Glomerular visceral epithelial cell (primary cell): ENCODE measurements at regions not wholly inside any gene's neighbourhood (a gene's known extent, or its start where the extent isn't known, plus 50 kb on each side); places are given as distances from the start of the nearest gene placed in this dataset.

Experiments
- DNase-seq: peaks from one replicate; pipeline ENCODE4 v3.0.0-alpha.2; 2016; ENCODE audit errors: extremely low spot score

- DNase-seq, result no peak
Observed at GRCh38 chr17:36816214-36816906, 120.9 kb upstream of the LHX1 start.

- no peak for DNase-seq
Observed at GRCh38 chr17:36816907-36817288, 120.4 kb upstream of the LHX1 start.

- DNase-seq, result no peak
Observed at GRCh38 chr17:36817483-36818048, 119.7 kb upstream of the LHX1 start.

- DNase-seq, result no peak
Observed at GRCh38 chr17:36818134-36818825, 119.0 kb upstream of the LHX1 start.

- no peak for DNase-seq
Observed at GRCh38 chr17:36823850-36824677, 113.2 kb upstream of the LHX1 start.

- DNase-seq, result no peak
Observed at GRCh38 chr17:36824678-36825101, 112.6 kb upstream of the LHX1 start.

- DNase-seq, result no peak
Observed at GRCh38 chr17:36825113-36825512, 112.2 kb upstream of the LHX1 start.

GRCh38 chr17:36825521-36825920 is 111.8 kb upstream of the LHX1 start:
- no peak for DNase-seq

- DNase-seq, result no peak
Observed at GRCh38 chr17:36825951-36826350, 111.3 kb upstream of the LHX1 start.

GRCh38 chr17:36827081-36827480 is 110.2 kb upstream of the LHX1 start:
- DNase-seq, result no peak

- no peak for DNase-seq
Observed at GRCh38 chr17:36829676-36830075, 107.6 kb upstream of the LHX1 start.

- DNase-seq, result no peak
Observed at GRCh38 chr17:36833279-36833678, 104.0 kb upstream of the LHX1 start.

GRCh38 chr17:36835036-36835435 is 102.2 kb upstream of the LHX1 start:
- DNase-seq, result no peak

GRCh38 chr17:36837195-36837938 is 99.9 kb upstream of the LHX1 start:
- no peak for DNase-seq

GRCh38 chr17:36837939-36838272 is 99.4 kb upstream of the LHX1 start:
- DNase-seq, result no peak

GRCh38 chr17:36839256-36839655 is 98.0 kb upstream of the LHX1 start:
- DNase-seq, result no peak

- no peak for DNase-seq
Observed at GRCh38 chr17:36840796-36841195, 96.5 kb upstream of the LHX1 start.

- DNase-seq, result no peak
Observed at GRCh38 chr17:36842231-36842819, 95.0 kb upstream of the LHX1 start.

GRCh38 chr17:36842963-36843558 is 94.2 kb upstream of the LHX1 start:
- DNase-seq, result no peak

GRCh38 chr17:36844013-36844412 is 93.3 kb upstream of the LHX1 start:
- no peak for DNase-seq

- no peak for DNase-seq
Observed at GRCh38 chr17:36844601-36845000, 92.7 kb upstream of the LHX1 start.
